Neural progenitor cell (in vitro differentiated cells): ENCODE measurements at regions not wholly inside any gene's neighbourhood (a gene's known extent, or its start where the extent isn't known, plus 50 kb on each side); places are given as distances from the start of the nearest gene placed in this dataset.

Source experiments
- EZH2 ChIP-seq: fragments of 200-600 bp; sonication (generic); IDR thresholded peaks from 2 replicates; pipeline ENCODE4 v1.6.1; 2017; ENCODE audit warnings: antibody characterized with exemption, mild to moderate bottlenecking, moderate library complexity
- TF ChIP-seq, protein P1 (sequence below): fragments of 200-600 bp; sonication (generic); IDR thresholded peaks from 2 replicates; pipeline ENCODE4 v1.5.1; 2017; ENCODE audit warnings: antibody characterized with exemption, mild to moderate bottlenecking

DNA sequence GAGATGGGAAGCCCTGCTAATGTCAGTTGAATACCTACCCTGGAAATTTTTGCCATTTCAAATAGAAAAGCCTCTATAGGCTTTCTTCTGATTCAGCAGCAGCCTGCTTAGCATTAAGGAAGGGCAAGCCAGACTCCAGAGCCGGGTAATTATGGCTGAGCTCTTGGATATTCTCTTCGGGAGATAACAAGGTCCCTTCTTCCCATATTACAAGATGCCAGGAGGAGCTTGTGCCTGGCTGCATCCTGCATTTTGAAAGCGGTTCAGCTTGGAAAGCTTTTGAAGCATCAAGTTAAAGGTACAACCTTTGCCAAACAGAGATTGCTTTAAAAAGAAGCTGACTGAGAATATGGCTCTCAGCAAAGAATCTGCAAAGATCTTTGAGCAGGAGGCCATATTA, 399.6 kb upstream of the RPS6KA3 start:
- TF ChIP-seq, protein P1, sequence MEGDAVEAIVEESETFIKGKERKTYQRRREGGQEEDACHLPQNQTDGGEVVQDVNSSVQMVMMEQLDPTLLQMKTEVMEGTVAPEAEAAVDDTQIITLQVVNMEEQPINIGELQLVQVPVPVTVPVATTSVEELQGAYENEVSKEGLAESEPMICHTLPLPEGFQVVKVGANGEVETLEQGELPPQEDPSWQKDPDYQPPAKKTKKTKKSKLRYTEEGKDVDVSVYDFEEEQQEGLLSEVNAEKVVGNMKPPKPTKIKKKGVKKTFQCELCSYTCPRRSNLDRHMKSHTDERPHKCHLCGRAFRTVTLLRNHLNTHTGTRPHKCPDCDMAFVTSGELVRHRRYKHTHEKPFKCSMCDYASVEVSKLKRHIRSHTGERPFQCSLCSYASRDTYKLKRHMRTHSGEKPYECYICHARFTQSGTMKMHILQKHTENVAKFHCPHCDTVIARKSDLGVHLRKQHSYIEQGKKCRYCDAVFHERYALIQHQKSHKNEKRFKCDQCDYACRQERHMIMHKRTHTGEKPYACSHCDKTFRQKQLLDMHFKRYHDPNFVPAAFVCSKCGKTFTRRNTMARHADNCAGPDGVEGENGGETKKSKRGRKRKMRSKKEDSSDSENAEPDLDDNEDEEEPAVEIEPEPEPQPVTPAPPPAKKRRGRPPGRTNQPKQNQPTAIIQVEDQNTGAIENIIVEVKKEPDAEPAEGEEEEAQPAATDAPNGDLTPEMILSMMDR: no peak
- TF ChIP-seq EZH2: no peak
